ENCODE measurements at regions not wholly inside any gene's neighbourhood (a gene's known extent, or its start where the extent isn't known, plus 50 kb on each side); places are given as distances from the start of the nearest gene placed in this dataset.

DNA sequence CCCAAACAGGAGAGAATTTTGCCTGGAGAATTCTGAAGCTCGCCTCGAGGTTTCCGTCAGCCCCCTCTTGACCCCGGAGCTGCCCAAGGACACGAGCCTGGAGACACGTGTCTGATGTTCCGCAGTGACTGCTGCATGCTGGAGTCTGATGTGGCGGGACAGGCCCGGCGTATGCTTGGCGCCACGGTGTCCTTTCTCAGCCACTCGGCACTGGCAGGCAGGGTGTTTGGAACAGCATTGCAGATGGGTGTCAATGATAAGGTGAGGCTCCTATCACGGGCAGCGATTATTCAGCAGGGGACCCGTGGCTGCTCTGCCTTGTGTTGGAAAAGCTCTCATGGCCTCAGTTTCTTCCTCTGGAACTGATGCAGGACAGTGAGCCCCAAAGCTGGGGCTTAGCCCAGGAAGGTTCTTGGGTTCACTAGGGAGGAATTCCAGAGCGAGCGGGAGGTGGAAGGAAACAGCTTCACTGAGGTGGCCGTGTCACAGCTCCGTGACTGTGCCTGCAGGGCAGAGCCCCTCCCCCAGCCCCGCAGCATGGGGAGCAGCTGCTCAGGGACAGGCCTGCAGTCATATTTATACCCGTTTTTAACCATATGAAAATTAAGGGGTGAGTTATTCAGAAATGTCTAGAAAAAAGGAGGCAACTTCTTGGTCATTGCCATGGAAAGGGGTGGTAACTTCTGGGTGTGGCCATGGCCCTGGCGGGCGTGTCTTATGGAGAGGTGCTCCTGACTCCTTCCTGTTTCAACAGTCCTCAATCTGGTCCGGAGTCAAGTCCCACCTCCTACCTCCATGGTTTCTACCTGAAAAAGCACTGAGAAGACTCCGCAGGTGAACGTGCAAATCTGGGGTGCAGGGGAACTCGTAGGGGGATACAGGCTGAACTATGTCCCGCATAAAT is 123.4 kb downstream of the SIK1 start:
- no peak overlapping the region for H3K27ac ChIP-seq
- TF ChIP-seq, protein P1, sequence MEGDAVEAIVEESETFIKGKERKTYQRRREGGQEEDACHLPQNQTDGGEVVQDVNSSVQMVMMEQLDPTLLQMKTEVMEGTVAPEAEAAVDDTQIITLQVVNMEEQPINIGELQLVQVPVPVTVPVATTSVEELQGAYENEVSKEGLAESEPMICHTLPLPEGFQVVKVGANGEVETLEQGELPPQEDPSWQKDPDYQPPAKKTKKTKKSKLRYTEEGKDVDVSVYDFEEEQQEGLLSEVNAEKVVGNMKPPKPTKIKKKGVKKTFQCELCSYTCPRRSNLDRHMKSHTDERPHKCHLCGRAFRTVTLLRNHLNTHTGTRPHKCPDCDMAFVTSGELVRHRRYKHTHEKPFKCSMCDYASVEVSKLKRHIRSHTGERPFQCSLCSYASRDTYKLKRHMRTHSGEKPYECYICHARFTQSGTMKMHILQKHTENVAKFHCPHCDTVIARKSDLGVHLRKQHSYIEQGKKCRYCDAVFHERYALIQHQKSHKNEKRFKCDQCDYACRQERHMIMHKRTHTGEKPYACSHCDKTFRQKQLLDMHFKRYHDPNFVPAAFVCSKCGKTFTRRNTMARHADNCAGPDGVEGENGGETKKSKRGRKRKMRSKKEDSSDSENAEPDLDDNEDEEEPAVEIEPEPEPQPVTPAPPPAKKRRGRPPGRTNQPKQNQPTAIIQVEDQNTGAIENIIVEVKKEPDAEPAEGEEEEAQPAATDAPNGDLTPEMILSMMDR (conservative IDR thresholded peaks at IDR 0.05) = no peak

DNA sequence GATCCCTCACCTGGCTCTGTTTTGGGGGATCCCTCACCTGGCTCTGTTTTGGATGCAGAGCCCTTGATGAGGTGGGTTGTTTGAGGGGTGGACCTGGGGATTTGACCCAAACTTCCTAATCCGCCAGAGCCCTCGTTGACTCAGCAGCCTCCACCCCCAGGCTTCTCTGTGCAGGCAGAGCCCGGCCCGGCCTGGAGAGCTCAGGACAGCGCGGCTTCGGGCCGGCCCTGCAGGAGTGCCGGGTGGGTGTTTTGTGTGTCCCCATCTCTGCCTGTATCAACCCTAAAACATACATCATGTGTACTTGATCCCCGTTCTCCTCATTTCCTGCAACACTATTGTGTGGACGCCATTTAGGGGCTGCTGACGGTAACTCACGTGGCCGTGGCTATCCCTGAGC is 124.2 kb downstream of the SIK1 start:
- no peak overlapping the region for H3K27ac ChIP-seq

DNA sequence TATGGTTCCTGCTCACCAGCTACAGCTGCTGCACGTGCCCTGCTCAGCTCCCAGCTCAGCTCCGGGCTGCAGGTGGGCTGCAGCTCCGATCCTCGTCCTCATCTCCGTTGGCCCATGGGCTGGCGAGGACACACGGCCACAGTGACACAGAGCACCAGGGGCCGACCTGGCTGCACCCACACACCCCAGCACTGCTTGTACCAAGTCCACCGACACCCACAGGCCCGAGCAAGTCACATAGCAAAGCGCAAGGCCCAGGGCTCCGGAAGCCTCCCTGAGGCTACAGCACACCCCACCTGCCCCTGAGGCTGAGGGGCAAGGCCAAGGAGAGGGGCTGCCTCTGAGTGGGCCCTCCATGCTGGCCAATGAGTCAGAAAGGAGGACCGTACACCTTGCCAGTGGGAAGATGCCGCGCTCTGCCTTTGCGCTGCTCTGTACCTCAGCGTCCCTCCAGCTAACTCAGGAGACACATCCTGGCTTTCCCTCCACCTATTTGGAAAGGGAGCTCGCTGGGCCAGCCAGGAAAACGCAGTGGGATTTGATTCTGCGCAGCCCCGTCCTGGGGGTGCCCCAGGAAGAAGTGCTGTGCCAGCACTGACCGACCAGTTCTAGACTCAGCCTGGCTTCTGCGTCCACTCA is 124.8 kb downstream of the SIK1 start:
- H3K27ac ChIP-seq = no peak overlapping the region
- TF ChIP-seq, protein P1 (conservative IDR thresholded peaks at IDR 0.05) = no peak

More for the DNA sequence above, 124.2 kb downstream of the SIK1 start:
- TF ChIP-seq, protein P1 (conservative IDR thresholded peaks at IDR 0.05) = no peak

DNA sequence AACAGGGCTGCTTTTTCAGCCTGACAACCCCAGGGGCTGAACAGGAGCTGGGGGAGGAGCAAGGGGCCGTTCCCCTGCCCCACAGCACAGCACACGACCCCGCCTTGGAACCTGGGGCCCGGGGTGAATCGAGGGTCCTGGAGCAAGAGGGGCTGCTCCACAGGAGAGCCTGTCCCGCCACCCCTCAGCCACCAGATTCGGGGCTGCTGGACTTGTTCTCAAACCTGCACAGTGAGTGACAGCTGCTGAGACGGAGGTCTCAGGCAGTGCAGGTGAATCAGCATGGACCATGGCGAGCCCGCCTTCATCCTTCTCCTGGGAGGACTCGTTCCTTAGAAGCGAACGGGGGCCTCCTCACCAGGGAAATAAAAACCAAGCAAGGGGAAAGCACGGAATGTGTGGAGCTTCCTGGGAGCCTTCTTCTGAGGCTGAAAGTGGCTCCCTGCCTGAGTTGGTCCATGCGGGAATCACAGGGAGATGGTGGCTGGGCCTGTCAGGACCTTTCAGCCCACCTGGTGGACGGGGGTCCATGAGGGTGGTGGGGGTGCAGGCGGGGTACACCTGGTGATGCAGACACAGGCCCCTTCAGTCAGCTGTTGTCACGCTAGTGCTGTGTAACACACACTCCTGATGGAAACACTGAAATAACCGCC is 125.4 kb downstream of the SIK1 start:
- TF ChIP-seq, protein P1 (conservative IDR thresholded peaks at IDR 0.05) = no peak
- H3K27ac ChIP-seq = no peak overlapping the region

DNA sequence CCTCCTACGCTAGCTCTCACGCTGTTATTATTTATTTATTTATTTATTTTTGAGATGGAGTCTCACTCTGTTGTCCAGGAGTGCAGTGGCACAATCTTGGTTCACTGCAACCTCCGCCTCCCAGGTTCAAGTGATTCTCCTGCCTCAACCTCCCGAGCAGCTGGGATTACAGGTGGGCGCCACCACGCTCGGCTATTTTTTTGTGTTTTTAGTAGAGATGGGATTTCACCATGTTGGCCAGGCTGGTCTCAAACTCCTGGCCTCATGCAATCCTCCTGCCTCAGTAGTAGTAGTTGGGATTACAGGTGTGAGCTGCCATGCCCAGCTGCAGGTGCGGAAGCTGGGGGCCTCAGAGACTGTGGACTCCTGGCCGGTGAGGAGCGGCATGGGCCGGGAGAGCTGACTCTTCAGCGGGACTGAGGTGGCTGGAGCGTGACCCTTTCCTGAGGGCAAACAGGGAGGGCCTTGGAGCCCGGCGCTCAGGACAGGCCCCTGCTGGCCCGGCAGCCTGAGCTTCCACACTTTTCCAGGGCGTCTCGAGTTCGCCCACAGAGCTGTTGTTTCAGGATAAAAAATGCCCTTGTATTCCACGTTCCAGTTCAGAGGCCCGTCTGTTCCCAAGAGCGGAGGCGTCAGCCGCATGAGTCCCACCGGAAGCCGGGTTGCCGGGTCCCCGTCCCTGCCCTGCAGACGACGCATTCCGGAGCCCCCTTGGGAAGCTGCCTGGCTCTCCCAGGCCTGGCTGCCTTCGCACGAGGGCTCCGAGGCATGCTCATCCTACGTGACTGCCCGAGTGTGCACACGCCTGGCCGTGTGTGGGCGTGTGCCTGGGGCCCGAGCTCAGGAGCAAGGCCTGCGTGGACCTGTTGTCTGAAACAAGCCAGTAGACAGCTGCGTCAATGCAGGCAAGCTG is 126.2 kb downstream of the SIK1 start:
- TF ChIP-seq, protein P1 (conservative IDR thresholded peaks at IDR 0.05) = no peak
- H3K27ac ChIP-seq = no peak overlapping the region

DNA sequence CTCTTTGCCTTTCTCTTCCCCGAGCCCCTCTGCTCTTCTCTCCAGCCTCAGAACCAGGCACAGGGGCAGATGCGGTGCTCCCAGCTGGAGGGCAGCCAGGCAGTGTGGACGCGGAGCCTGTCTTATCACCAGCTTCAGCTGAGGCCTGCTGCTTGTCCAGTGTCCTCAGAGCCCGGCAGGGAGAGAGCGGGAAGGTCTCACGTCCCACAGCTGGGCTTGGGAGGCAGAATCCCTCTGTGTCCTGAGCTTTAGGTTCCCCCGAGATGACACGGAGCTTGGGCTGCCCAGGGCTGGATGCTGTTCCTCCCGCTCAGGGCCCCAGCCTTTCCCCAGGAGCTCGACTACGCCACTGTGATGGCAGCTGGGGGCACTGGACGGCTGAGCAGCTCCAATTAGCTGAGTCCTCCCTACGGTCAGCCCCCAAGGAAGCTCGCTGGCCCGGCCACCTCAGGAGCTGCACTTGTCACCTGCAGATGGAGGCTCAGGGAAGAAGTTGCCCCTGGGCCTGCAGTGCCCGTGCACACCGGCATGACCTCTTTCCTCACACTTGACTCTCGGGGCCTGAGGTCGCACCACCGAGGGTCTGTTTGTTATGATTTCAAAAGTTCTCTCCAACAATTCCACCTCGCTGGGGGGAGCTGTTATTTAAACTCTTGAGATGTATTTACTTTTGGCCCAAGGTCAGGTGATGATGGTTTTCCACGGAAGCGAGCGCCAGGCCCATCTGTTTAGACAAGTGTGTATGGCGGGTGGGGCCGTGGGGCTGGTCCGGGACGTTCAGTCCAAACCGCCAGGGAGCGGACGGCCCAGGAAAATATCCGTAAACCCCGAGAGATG is 127.3 kb downstream of the SIK1 start:
- H3K27ac ChIP-seq = no peak overlapping the region; the same call in 1 of the 2 replicates
- TF ChIP-seq, protein P1 (conservative IDR thresholded peaks at IDR 0.05) = no peak

All from VCaP (cell line).